T47D (cell line): ENCODE measurements at regions not wholly inside any gene's neighbourhood (a gene's known extent, or its start where the extent isn't known, plus 50 kb on each side); places are given as distances from the start of the nearest gene placed in this dataset.

ENCODE experiments used
- DNase-seq, 2 experiments: peaks; one replicate each; pipeline versions ENCODE4 v3.0.0 to v3.0.0-alpha.2; 2011 to 2012; ENCODE audit warnings: low read depth in 1 of 2, low spot score in 1 of 2
- JUND ChIP-seq: IDR thresholded peaks from 2 replicates; pipeline ENCODE4 v1.6.1; 2012; ENCODE audit warnings: low read depth
- in situ Hi-C: cut with HindIII; loops from 2 replicates; pipeline ENCODE4 v1.10.0; 2016; ENCODE audit warnings: low sequenced_read_pairs, low pct_unique_long_range_greater_than_20kb

GRCh38 chr2:217203086-217203485 lies 343.2 kb upstream of the TNP1 start:
- in situ Hi-C loops = no loop called here
- no peak for TF ChIP-seq JUND
- no peak for DNase-seq

GRCh38 chr2:217199255-217199630 lies 339.4 kb upstream of the TNP1 start:
- DNase-seq = no peak
- in situ Hi-C loops = no loop called here
- no peak for TF ChIP-seq JUND

- in situ Hi-C loops = no loop called here
- no peak for TF ChIP-seq JUND
- no peak for DNase-seq
Measured at GRCh38 chr2:217195658-217196446, 336.0 kb upstream of the TNP1 start.

GRCh38 chr2:217195016-217195415 lies 335.2 kb upstream of the TNP1 start:
- in situ Hi-C loops = no loop called here
- no peak for TF ChIP-seq JUND
- DNase-seq = no peak

GRCh38 chr2:217193431-217194340 lies 333.8 kb upstream of the TNP1 start:
- peak; percentile 73 for TF ChIP-seq JUND
- peak; percentile 29 to 93 for DNase-seq
- in situ Hi-C loops = no loop called here

- no peak for TF ChIP-seq JUND
- in situ Hi-C loops = no loop called here
- no peak for DNase-seq
Measured at GRCh38 chr2:217192366-217192765, 332.5 kb upstream of the TNP1 start.

- DNase-seq = no peak
- in situ Hi-C loops = no loop called here
- TF ChIP-seq JUND = no peak
Measured at GRCh38 chr2:217189747-217190146, 329.9 kb upstream of the TNP1 start.

GRCh38 chr2:217189131-217189530 lies 329.3 kb upstream of the TNP1 start:
- TF ChIP-seq JUND = no peak
- in situ Hi-C loops = no loop called here
- no peak for DNase-seq

GRCh38 chr2:217186668-217187159 lies 326.9 kb upstream of the TNP1 start:
- no peak for TF ChIP-seq JUND
- in situ Hi-C loops = no loop called here
- DNase-seq = no peak

GRCh38 chr2:217186152-217186551 lies 326.3 kb upstream of the TNP1 start:
- in situ Hi-C loops = no loop called here
- no peak for TF ChIP-seq JUND
- DNase-seq = no peak

- DNase-seq = no peak
- TF ChIP-seq JUND = no peak
- in situ Hi-C loops = no loop called here
Measured at GRCh38 chr2:217185265-217185995, 325.6 kb upstream of the TNP1 start.

- DNase-seq = no peak
- no peak for TF ChIP-seq JUND
- in situ Hi-C loops = no loop called here
Measured at GRCh38 chr2:217184242-217184641, 324.4 kb upstream of the TNP1 start.
